Endothelial cell of umbilical vein (primary cell): ENCODE measurements at regions not wholly inside any gene's neighbourhood (a gene's known extent, or its start where the extent isn't known, plus 50 kb on each side); places are given as distances from the start of the nearest gene placed in this dataset.

Experiments used
- BruUV-seq: library from RNA; stranded (reverse); fragments of 400-500 nt; replicated peaks from 2 replicates; lab custom pipeline; 2021; lab: Mats Ljungman, UMichigan
- CTCF ChIA-PET: fragments of 300-600, 350-600 bp; sonication (Branson Sonifier 250); formaldehyde crosslinking; loops from one replicate; lab custom pipeline; 2021; ENCODE audit warnings: antibody characterized with exemption, inconsistent platforms; lab: Charles Lee
- POLR2A ChIA-PET: fragments of 300-600, 350-600 bp; sonication (Branson Sonifier 250); formaldehyde crosslinking; loops from one replicate; lab custom pipeline; 2021; ENCODE audit warnings: antibody characterized with exemption, inconsistent platforms; lab: Charles Lee
- DNase-seq: peaks from one replicate; pipeline ENCODE4 v3.0.0-alpha.2; 2011; ENCODE audit warnings: low read depth, low spot score
- FAIRE-seq: peaks from 2 replicates; lab custom pipeline; 2011; peaks lifted over from hg19 to GRCh38; lab: Jason Lieb, UNC
- H2AFZ ChIP-seq: 2 replicates; pipeline ENCODE4 v1.6.0; 2012; ENCODE audit warnings: low read depth, low read length, control low read depth, inconsistent platforms
- H3K27ac ChIP-seq: 2 replicates; pipeline ENCODE4 v1.5.1; 2011; ENCODE audit warnings: low read depth, mild to moderate bottlenecking, control low read depth, low read length, moderate library complexity; ENCODE audit not compliant: insufficient read depth
- H3K27me3 ChIP-seq, 2 experiments: 2 replicates each; pipeline versions ENCODE4 v1.6.0 to v1.6.1; 2011; ENCODE audit warnings: low read length in 2 of 2, mixed read lengths in 1 of 2; ENCODE audit not compliant: control insufficient read depth in 2 of 2, insufficient read depth in 2 of 2
- H3K36me3 ChIP-seq, 2 experiments: 2 replicates in 1 of 2; 3 replicates in 1 of 2; pipeline ENCODE4 v1.5.1; 2011; ENCODE audit warnings: low read length in 2 of 2, mild to moderate bottlenecking in 1 of 2, moderate library complexity in 1 of 2; ENCODE audit not compliant: control insufficient read depth in 2 of 2, insufficient read depth in 2 of 2; ENCODE audit errors: extremely low read depth in 1 of 2
- H3K4me1 ChIP-seq: 3 replicates; pipeline ENCODE4 v1.5.1; 2011; ENCODE audit warnings: mild to moderate bottlenecking, low read length; ENCODE audit not compliant: control insufficient read depth, insufficient read depth; ENCODE audit errors: extremely low read depth
- H3K4me2 ChIP-seq: 2 replicates; pipeline ENCODE4 v1.6.1; 2011; ENCODE audit warnings: low read length, control low read depth, mixed read lengths; ENCODE audit not compliant: insufficient read depth
- H3K4me3 ChIP-seq, 3 experiments: fragments of 200-600 bp in 1 of 3; sonication (generic), shearing (Covaris generic) in 1 of 3; replicated peaks in 1 of 3; 2 replicates each; pipeline ENCODE4 v1.5.1; 2011 to 2016; ENCODE audit warnings: control low read depth in 3 of 3, low read length in 3 of 3, mild to moderate bottlenecking in 2 of 3, inconsistent platforms in 1 of 3, low read depth in 1 of 3, moderate library complexity in 1 of 3; ENCODE audit not compliant: insufficient read depth in 1 of 3
- H3K79me2 ChIP-seq: 2 replicates; pipeline ENCODE4 v1.6.0; 2012; ENCODE audit warnings: low read length, inconsistent platforms; ENCODE audit not compliant: control insufficient read depth, insufficient read depth
- H3K9ac ChIP-seq: replicated peaks from 2 replicates; pipeline ENCODE3; 2011; ENCODE audit warnings: low read length, control low read depth; ENCODE audit not compliant: insufficient read depth; ENCODE audit errors: extremely low read depth
- H3K9me1 ChIP-seq: replicated peaks from 3 replicates; pipeline ENCODE4 v1.6.0; 2011; ENCODE audit warnings: mild to moderate bottlenecking, low read length; ENCODE audit not compliant: control insufficient read depth, insufficient read depth; ENCODE audit errors: extremely low read depth
- H3K9me3 ChIP-seq: replicated peaks from 2 replicates; pipeline ENCODE4 v1.5.1; 2012; ENCODE audit warnings: low read length, inconsistent platforms; ENCODE audit not compliant: control insufficient read depth, insufficient read depth
- H4K20me1 ChIP-seq: replicated peaks from 2 replicates; pipeline ENCODE3; 2011; ENCODE audit warnings: mild to moderate bottlenecking, low read length; ENCODE audit not compliant: control insufficient read depth, insufficient read depth; ENCODE audit errors: extremely low read depth
- CTCF ChIP-seq, 2 donors: IDR thresholded peaks; 1 replicate in 1 of 2; 2 replicates in 1 of 2; pipeline ENCODE4 v1.5.1; 2011; ENCODE audit warnings: low read length in 2 of 2, mild to moderate bottlenecking in 2 of 2, moderate library complexity in 2 of 2, control low read depth in 1 of 2, inconsistent platforms in 1 of 2, low read depth in 1 of 2; ENCODE audit not compliant: insufficient read depth in 1 of 2; ENCODE audit errors: extremely low read depth in 1 of 2
- EZH2 ChIP-seq: IDR thresholded peaks from 2 replicates; pipeline ENCODE4 v1.6.1; 2012; ENCODE audit warnings: borderline replicate concordance, low read depth, mild to moderate bottlenecking, moderate library complexity, low read length, inconsistent platforms; ENCODE audit not compliant: severe bottlenecking
- FOS ChIP-seq: IDR thresholded peaks from 2 replicates; pipeline ENCODE4 v1.6.1; 2011; ENCODE audit warnings: mild to moderate bottlenecking, low read length, moderate library complexity, borderline replicate concordance; ENCODE audit not compliant: insufficient read depth
- GATA2 ChIP-seq: IDR thresholded peaks from 2 replicates; pipeline ENCODE4 v1.7.0; 2011; ENCODE audit warnings: low read depth, mild to moderate bottlenecking, moderate library complexity, mixed read lengths, low read length; ENCODE audit not compliant: insufficient read length, insufficient read depth
- JUN ChIP-seq: IDR thresholded peaks from 2 replicates; pipeline ENCODE4 v1.6.1; 2011; ENCODE audit warnings: borderline replicate concordance, low read depth; ENCODE audit not compliant: insufficient read length, insufficient read depth
- MAX ChIP-seq: IDR thresholded peaks from 2 replicates; pipeline ENCODE4 v1.6.1; 2011; ENCODE audit not compliant: insufficient read depth, insufficient read length
- MYC ChIP-seq: IDR thresholded peaks from one replicate; pipeline ENCODE4 v1.6.1; 2011; ENCODE audit warnings: mild to moderate bottlenecking, low read depth, low read length
- POLR2A ChIP-seq: IDR thresholded peaks from 2 replicates; pipeline ENCODE4 v1.6.1; 2012; ENCODE audit warnings: low read depth, mild to moderate bottlenecking, control low read depth, low read length
- POLR2AphosphoS5 ChIP-seq: IDR thresholded peaks from 2 replicates; pipeline ENCODE4 v1.6.1; 2012; ENCODE audit warnings: low read depth, mild to moderate bottlenecking, control low read depth, low read length, moderate library complexity; ENCODE audit not compliant: insufficient read depth
- dilution Hi-C: fragments of 300-500 bp; cut with MboI; formaldehyde crosslinking; loops from one replicate; pipeline ENCODE4 v1.15.0; 2019; ENCODE audit warnings: low sequenced_read_pairs; ENCODE audit not compliant: extremely low pct_ligation_motif_present
- intact Hi-C: fragments of 100-400 bp; cut with micrococcal nuclease; formaldehyde crosslinking; loops from one replicate; pipeline ENCODE4 v1.10.0; 2022

- BruUV-seq: no TSS peak
- dilution Hi-C loops: no loop called here
- no peak for FAIRE-seq
- no peaks in the 10 kb centered on the region for H3K9me1 ChIP-seq
- no peak overlapping the region for H3K4me3 ChIP-seq
- no peaks in the 10 kb centered on the region for H3K9me3 ChIP-seq
- no peak overlapping the region for H3K4me2 ChIP-seq
- TF ChIP-seq MAX (no peak), POLR2A (no peak), EZH2 (no peak), MYC (no peak), CTCF (IDR thresholded peaks at IDR 0.05; ENCODE audit: extremely low read depth in 1 of 2, insufficient read depth in 1 of 2, low read depth in 1 of 2, low read length in 2 of 2) (no peak), POLR2AphosphoS5 (no peak), JUN (no peak), GATA2 (no peak), FOS (no peak)
- no peak for DNase-seq
- no peaks in the 10 kb centered on the region for H3K79me2 ChIP-seq
- no peaks in the 10 kb centered on the region for H3K27me3 ChIP-seq
- CTCF ChIA-PET: no interaction called here
- H3K9ac ChIP-seq: no peak overlapping the region
- H3K4me1 ChIP-seq: no peaks in the 10 kb centered on the region
- no peaks in the 10 kb centered on the region for H4K20me1 ChIP-seq
- no peak overlapping the region for H3K27ac ChIP-seq
- POLR2A ChIA-PET: no interaction called here
- intact Hi-C loops: no loop called here
- H2AFZ ChIP-seq: no peak overlapping the region
- H3K36me3 ChIP-seq: no peaks in the 10 kb centered on the region
Observed at GRCh38 chr4:34245276-34245675, 1999.0 kb downstream of the ARAP2 start.
